ENCODE measurements at regions not wholly inside any gene's neighbourhood (a gene's known extent, or its start where the extent isn't known, plus 50 kb on each side); places are given as distances from the start of the nearest gene placed in this dataset.

GRCh38 chr10:117674646-117675045 is 132.1 kb downstream of the EMX2 start:
- TF ChIP-seq POLR2AphosphoS5 (IDR thresholded peaks at IDR 0.05) = no peak
- TF ChIP-seq CTCF (IDR thresholded peaks at IDR 0.05) = no peak
